G401 (cell line): ENCODE measurements at regions not wholly inside any gene's neighbourhood (a gene's known extent, or its start where the extent isn't known, plus 50 kb on each side); places are given as distances from the start of the nearest gene placed in this dataset.

ENCODE experiments used
- DNase-seq: peaks from one replicate; pipeline ENCODE4 v3.0.0-alpha.2; 2015; ENCODE audit warnings: low spot score
- in situ Hi-C: cut with HindIII; loops from 2 replicates; pipeline ENCODE4 v1.10.0; 2016; ENCODE audit warnings: low sequenced_read_pairs, mixed read lengths

GRCh38 chr2:41965173-41965908, 82.5 kb upstream of the PKDCC start:
- in situ Hi-C loops = no loop called here
- DNase-seq = no peak

- DNase-seq = no peak
- in situ Hi-C loops = no loop called here
Observed at GRCh38 chr2:41965909-41966295, 81.9 kb upstream of the PKDCC start.

DNA sequence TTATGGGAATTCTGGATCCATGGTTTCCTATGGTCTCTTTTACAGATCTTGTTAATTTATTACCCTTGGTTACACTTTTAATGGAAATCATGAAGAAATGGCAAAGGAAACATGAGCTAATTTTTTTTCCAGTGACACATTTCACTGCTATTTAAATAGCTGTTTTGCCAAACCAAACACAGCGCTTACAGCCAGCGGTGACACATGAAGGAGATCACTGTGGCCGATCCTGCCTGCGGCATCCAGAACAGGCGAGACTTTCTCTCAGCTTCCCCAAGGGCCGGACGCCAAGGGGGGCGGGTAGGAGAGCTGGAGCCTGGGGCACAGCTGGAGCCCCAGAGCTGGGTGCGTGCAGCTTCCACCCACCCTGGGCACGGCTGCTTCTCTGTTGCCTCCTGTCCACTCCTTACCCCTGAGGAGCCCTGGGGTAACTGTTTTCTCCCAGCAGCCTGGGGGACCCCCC, 81.4 kb upstream of the PKDCC start:
- in situ Hi-C loops = no loop called here
- DNase-seq = no peak

DNA sequence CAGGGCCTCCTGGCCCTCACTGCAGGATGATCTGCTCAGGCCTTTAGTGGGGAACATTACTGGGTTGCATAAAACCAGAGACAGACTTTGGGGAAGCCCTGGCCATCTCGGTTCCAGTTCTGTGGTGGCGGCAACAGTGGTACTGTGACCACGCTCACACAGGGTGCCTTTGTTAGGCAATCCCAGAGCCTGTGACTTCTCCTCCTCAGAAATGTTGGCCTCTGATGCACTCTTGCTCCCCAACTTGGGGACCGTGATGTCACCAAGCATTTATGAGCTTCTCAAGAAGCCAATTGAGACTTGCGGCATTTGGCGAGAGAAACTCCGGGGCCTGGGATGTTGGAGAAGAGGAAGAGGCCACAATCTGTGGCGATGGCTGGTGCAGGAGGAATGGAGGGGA, 80.9 kb upstream of the PKDCC start:
- DNase-seq = no peak
- in situ Hi-C loops = no loop called here

DNA sequence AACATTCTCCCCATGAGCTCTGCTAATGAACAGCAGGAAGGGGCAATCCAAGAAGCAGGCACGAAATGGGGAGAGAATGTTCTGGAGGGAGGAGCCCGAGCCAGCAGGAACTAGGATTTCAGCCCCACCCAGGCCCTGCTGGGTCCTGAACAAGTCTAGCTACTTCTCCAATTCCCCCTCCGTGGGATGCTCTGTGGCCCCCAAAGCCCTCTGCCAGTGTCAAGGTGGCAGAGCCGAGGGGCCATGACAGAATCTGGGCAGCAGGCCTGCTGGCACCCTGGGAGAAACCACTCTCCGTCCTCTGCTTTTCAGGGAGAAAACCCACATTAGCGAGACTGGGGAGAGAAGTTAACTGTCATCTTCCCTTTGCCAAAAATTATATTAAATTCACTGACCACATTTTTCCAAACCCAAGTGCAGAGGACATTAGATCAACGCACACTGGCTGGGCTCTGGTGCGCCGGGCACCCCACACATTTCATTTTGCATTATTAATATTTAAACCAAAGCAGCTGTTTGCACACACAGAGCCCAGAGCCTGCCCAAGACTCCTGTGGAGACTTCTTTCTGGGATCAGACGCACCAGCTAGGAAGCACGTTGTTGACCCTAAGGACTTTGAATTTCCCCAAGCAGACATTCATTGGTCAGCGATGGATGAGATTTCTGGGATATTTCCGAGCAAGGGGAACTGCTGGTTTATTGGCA, 80.2 kb upstream of the PKDCC start:
- no peak for DNase-seq
- in situ Hi-C loops = no loop called here

GRCh38 chr2:41968182-41968578, 79.6 kb upstream of the PKDCC start:
- in situ Hi-C loops = no loop called here
- no peak for DNase-seq

DNA sequence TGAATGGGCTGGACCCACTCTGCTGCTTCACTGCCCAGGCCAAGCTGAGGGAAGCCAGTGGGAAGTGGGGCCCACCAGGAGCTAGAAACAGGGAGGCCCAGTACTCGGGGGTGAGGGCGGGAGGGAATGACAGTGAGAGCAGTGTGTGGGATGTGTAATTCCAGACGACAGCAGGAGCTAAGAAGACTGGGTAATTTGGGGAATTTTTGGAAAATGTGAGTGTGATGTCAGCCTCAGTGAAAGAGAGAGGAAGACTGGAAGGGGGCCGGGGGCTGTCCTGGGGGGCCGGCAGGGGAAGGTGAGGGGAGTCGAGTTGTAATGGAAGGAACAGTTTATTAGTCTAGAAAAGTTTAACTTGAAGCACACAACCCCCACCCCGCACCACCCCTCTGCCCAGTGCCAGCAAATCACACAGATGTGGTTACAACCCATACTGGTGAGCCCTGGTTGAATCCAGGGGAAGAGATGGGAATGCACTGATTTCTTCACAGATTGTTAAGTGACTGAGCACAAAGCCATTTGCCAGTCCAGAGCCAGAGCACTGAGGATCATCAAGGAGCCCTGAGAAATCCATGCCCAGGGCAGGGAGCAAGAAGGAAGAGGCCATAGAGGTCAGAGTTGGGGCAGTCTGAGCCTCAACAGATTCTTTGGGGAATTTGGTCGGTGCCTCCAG, 76.7 kb upstream of the PKDCC start:
- no peak for DNase-seq
- in situ Hi-C loops = no loop called here

DNA sequence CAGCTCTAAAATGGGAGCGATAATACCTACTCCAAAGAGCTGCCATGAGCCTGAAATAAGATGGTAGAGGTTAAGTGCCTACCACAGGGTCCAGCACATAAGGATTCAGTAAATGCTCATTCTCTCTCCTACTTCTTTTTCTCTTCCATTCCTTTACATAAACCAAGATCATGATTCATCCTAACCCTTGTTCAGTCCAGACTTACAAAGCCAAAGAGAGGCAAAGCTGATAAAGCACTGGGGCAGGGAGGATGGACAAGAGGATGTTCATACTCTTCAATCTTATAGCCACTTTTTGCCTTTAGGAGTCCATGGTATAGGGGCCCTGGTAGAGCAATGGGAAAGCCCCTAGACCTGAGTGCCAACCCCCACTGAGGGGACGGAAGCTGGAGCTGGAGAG, 75.6 kb upstream of the PKDCC start:
- in situ Hi-C loops = no loop called here
- no peak for DNase-seq

GRCh38 chr2:41972819-41973218, 75.0 kb upstream of the PKDCC start:
- DNase-seq = no peak
- in situ Hi-C loops = no loop called here

- in situ Hi-C loops = no loop called here
- DNase-seq = no peak
Observed at GRCh38 chr2:41973871-41974270, 74.0 kb upstream of the PKDCC start.

GRCh38 chr2:41981417-41981816, 66.4 kb upstream of the PKDCC start:
- no peak for DNase-seq
- in situ Hi-C loops = no loop called here

- in situ Hi-C loops = no loop called here
- no peak for DNase-seq
Observed at GRCh38 chr2:41985573-41986095, 62.2 kb upstream of the PKDCC start.

- in situ Hi-C loops = no loop called here
- DNase-seq = no peak
Observed at GRCh38 chr2:41989501-41990180, 58.2 kb upstream of the PKDCC start.

GRCh38 chr2:41990245-41990644, 57.6 kb upstream of the PKDCC start:
- in situ Hi-C loops = no loop called here
- DNase-seq = no peak

GRCh38 chr2:41990688-41991087, 57.1 kb upstream of the PKDCC start:
- in situ Hi-C loops = no loop called here
- no peak for DNase-seq

- DNase-seq = no peak
- in situ Hi-C loops = no loop called here
Observed at GRCh38 chr2:41992056-41992642, 55.7 kb upstream of the PKDCC start.

DNA sequence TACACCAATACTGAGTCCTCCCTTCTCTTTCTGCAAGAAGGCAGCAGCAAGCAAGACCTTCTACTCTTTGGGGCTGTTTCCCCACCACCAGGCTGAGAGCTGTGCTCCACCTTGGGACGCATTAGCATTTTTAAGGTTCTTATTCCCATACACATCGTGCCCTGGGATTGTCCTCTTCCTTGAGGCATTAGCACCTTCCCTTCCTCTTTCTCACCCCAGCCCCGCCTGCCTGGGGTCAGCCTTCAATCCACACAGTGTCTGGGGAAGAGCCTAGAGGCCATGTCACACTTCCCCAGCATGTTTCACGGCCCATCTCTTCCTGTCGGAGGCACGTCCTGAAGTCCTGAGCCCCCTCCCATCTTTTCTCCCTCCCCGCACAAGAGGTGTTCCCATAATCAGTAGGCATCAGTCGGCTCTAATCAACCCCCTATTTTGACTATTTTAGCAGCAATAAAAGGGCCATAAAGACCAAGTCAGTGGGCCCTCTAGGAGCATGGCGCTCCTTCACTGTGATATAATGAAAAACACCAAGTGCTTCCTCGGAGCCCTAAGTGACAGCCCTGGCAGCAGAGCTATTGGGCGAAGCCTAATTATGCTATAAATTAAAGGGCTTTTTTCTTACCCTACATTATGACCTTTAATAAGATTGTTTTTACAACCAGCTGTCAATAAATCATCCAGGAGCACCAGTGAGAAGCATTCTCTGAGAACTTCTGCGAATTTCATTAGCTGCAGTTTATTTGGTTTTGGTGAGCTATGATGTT, 55.0 kb upstream of the PKDCC start:
- no peak for DNase-seq
- in situ Hi-C loops = no loop called here

DNA sequence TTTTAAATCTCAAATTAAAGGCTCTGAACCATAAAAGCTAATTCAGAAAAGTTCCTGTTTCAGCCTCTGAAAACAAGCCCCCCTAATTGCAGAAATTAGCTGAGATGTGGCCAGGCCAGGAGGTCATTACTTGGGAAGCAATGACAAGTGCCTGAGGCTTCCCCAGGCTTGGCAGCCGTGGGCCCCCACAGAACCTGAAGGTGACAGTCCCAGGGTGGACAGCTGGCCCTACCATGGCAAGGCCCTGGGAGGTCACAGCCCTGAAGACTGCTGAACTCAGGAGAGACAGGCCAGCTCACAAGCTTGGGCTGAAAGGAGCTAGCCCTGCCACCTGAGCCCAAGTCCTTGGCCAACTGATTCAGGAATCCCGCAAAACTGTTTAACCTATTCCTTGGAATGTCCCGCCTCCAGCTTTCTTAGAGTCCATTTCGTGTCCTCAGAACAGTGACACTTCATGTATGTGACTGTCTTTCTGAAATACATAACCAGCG, 54.3 kb upstream of the PKDCC start:
- no peak for DNase-seq
- in situ Hi-C loops = no loop called here
